SJCRH30 (cell line): ENCODE measurements at regions not wholly inside any gene's neighbourhood (a gene's known extent, or its start where the extent isn't known, plus 50 kb on each side); places are given as distances from the start of the nearest gene placed in this dataset.

Experiments used
- DNase-seq, 2 experiments: peaks; one replicate each; pipeline ENCODE4 v3.0.0-alpha.2; 2015 to 2020
- H3K27ac ChIP-seq: fragments of 250-450 bp; sonication (Bioruptor Pico); 2 replicates; pipeline ENCODE4 v1.5.1; 2020; ENCODE audit warnings: mild to moderate bottlenecking, moderate library complexity
- H3K27me3 ChIP-seq: fragments of 250-450 bp; sonication (Bioruptor Pico); 2 replicates; pipeline ENCODE4 v1.5.1; 2020; ENCODE audit warnings: mild to moderate bottlenecking, moderate library complexity
- H3K36me3 ChIP-seq: fragments of 250-450 bp; sonication (Bioruptor Pico); 2 replicates; pipeline ENCODE4 v1.5.1; 2020; ENCODE audit warnings: mild to moderate bottlenecking, moderate library complexity
- H3K4me1 ChIP-seq: fragments of 250-450 bp; sonication (Bioruptor Pico); 2 replicates; pipeline ENCODE4 v1.5.1; 2020; ENCODE audit warnings: mild to moderate bottlenecking, moderate library complexity
- H3K4me3 ChIP-seq: fragments of 250-450 bp; sonication (Bioruptor Pico); 2 replicates; pipeline ENCODE4 v1.5.1; 2020; ENCODE audit warnings: mild to moderate bottlenecking, moderate library complexity
- H3K9me3 ChIP-seq: fragments of 250-450 bp; sonication (Bioruptor Pico); replicated peaks from 2 replicates; pipeline ENCODE4 v1.5.1; 2020; ENCODE audit warnings: mild to moderate bottlenecking, moderate library complexity

DNA sequence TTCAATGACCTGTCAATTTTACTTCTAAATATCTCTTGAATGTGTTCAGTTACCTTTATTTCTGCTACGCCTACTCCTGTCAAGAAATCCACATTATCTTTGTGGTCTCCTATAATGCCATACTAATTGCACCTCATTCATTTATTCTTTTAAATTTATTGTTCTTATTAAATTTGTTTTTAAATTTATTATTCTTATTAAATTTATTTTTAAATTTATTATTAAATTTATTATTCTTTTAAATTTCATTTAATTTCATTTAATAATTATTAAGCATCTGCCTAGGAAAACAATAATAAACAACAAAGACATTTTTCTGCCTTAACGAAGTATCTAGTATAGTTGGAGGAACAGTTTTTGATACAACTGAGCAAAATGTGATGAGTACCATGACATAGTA, 211.7 kb downstream of the ZPLD1 start:
- Histone ChIP-seq H3K9me3 (no peaks in the 10 kb centered on the region), H3K4me1 (no peaks in the 10 kb centered on the region), H3K36me3 (no peaks in the 10 kb centered on the region), H3K27me3 (no peaks in the 10 kb centered on the region), H3K4me3 (no peak overlapping the region), H3K27ac (no peak overlapping the region)
- no peak for DNase-seq

- no peaks in the 10 kb centered on the region for H3K9me3 ChIP-seq
- no peak overlapping the region for H3K4me3 ChIP-seq
- no peak overlapping the region for H3K27ac ChIP-seq
- H3K4me1 ChIP-seq = no peaks in the 10 kb centered on the region
- H3K27me3 ChIP-seq = no peaks in the 10 kb centered on the region
- no peak for DNase-seq
- no peaks in the 10 kb centered on the region for H3K36me3 ChIP-seq
Measured at GRCh38 chr3:102660653-102661052, 225.8 kb downstream of the ZPLD1 start.

- H3K4me1 ChIP-seq = no peaks in the 10 kb centered on the region
- no peaks in the 10 kb centered on the region for H3K9me3 ChIP-seq
- no peak overlapping the region for H3K27ac ChIP-seq
- H3K4me3 ChIP-seq = no peak overlapping the region
- no peaks in the 10 kb centered on the region for H3K36me3 ChIP-seq
- no peaks in the 10 kb centered on the region for H3K27me3 ChIP-seq
- DNase-seq = no peak
Measured at GRCh38 chr3:102661707-102662497, 227.1 kb downstream of the ZPLD1 start.

DNA sequence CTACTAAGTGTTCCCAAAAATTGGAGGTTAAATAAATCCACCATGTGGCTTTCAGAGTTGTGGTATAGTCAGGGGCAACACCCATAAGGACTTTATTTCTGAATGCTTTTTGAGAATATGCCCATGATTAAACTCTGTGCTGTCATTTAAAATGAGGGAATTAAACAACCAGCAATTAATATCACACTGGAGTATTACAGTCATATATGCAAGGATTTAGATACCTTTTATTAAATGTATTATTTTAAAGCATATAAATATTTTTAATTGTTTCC, 227.6 kb downstream of the ZPLD1 start:
- H3K4me1 ChIP-seq = no peaks in the 10 kb centered on the region
- no peaks in the 10 kb centered on the region; the same call in 1 of the 2 replicates for H3K27me3 ChIP-seq
- no peak overlapping the region for H3K4me3 ChIP-seq
- H3K9me3 ChIP-seq = no peaks in the 10 kb centered on the region
- H3K27ac ChIP-seq = no peak overlapping the region
- H3K36me3 ChIP-seq = no peaks in the 10 kb centered on the region
- no peak for DNase-seq

GRCh38 chr3:102664126-102664525, 229.3 kb downstream of the ZPLD1 start:
- Histone ChIP-seq H3K27ac (no peak overlapping the region), H3K27me3 (no peaks in the 10 kb centered on the region; the same call in 1 of the 2 replicates), H3K4me3 (no peak overlapping the region), H3K9me3 (no peaks in the 10 kb centered on the region), H3K36me3 (no peaks in the 10 kb centered on the region), H3K4me1 (no peaks in the 10 kb centered on the region; the same call in 1 of the 2 replicates)
- DNase-seq = no peak

- Histone ChIP-seq H3K4me3 (no peak overlapping the region), H3K4me1 (no peaks in the 10 kb centered on the region; the same call in 1 of the 2 replicates), H3K27ac (no peak overlapping the region), H3K36me3 (no peaks in the 10 kb centered on the region), H3K27me3 (no peaks in the 10 kb centered on the region; the same call in 1 of the 2 replicates), H3K9me3 (no peaks in the 10 kb centered on the region)
- DNase-seq = no peak
Measured at GRCh38 chr3:102665183-102665582, 230.4 kb downstream of the ZPLD1 start.

DNA sequence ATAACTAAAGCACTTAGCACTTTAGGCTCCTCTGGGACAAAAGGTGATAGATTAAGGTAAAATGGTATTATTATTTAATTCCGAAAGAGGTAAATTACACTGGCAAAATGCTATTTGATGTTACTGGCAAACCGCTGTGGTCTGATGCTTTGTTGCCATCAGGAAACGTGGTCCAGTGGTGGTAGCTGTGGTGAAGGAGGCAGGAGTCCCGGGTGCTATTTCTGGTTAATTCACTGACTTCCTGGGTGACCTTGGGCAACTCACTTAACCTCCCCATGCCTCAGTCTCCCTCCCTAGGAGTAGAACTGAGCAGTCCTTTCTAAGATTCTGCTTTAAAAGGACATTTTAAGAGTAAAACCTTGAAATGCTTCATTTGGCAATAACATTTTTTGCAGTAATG, 233.4 kb downstream of the ZPLD1 start:
- DNase-seq = no peak
- Histone ChIP-seq H3K27ac (no peak overlapping the region), H3K4me1 (no peaks in the 10 kb centered on the region; the same call in 1 of the 2 replicates), H3K36me3 (no peaks in the 10 kb centered on the region), H3K4me3 (no peak overlapping the region), H3K27me3 (no peaks in the 10 kb centered on the region; the same call in 1 of the 2 replicates), H3K9me3 (no peaks in the 10 kb centered on the region)

GRCh38 chr3:102670986-102671385, 236.2 kb downstream of the ZPLD1 start:
- H3K4me1 ChIP-seq = no peaks in the 10 kb centered on the region; the same call in 1 of the 2 replicates
- DNase-seq = no peak
- H3K4me3 ChIP-seq = no peak overlapping the region
- no peaks in the 10 kb centered on the region for H3K36me3 ChIP-seq
- no peaks in the 10 kb centered on the region; the same call in 1 of the 2 replicates for H3K27me3 ChIP-seq
- no peaks in the 10 kb centered on the region for H3K9me3 ChIP-seq
- no peak overlapping the region for H3K27ac ChIP-seq

- Histone ChIP-seq H3K27ac (no peak overlapping the region), H3K9me3 (no peaks in the 10 kb centered on the region), H3K4me3 (no peak overlapping the region), H3K4me1 (no peaks in the 10 kb centered on the region; the same call in 1 of the 2 replicates), H3K36me3 (no peaks in the 10 kb centered on the region), H3K27me3 (no peaks in the 10 kb centered on the region; the same call in 1 of the 2 replicates)
- DNase-seq = no peak
Measured at GRCh38 chr3:102672305-102672704, 237.5 kb downstream of the ZPLD1 start.

GRCh38 chr3:102673271-102674115, 238.7 kb downstream of the ZPLD1 start:
- Histone ChIP-seq H3K4me1 (no peaks in the 10 kb centered on the region), H3K9me3 (no peaks in the 10 kb centered on the region), H3K4me3 (no peak overlapping the region), H3K27ac (no peak overlapping the region), H3K27me3 (no peaks in the 10 kb centered on the region), H3K36me3 (no peaks in the 10 kb centered on the region)
- DNase-seq = peak; percentile 56 to 82

DNA sequence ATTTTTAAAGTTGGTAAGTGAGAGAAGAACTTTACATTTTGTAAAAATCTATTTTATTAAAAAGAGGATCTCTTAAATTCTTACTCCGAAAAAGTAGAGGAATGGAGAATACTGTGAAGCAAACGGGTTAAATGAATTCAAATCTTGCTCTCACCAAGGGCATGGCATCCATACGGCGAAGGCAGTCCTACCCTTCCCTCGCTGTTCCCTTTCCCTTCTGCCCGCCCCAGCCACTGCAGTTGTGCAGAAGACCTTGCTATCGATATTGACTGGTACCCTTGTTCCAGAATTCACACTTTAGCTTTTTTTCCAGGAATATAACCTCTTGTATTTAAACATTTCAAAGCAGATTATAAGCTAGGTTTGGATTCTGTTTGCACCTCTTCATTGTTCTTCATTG, 239.5 kb downstream of the ZPLD1 start:
- no peak for DNase-seq
- H3K4me3 ChIP-seq = no peak overlapping the region
- H3K27me3 ChIP-seq = no peaks in the 10 kb centered on the region
- H3K9me3 ChIP-seq = no peaks in the 10 kb centered on the region
- no peaks in the 10 kb centered on the region for H3K4me1 ChIP-seq
- no peak overlapping the region for H3K27ac ChIP-seq
- no peaks in the 10 kb centered on the region for H3K36me3 ChIP-seq

GRCh38 chr3:102676424-102676823, 241.6 kb downstream of the ZPLD1 start:
- no peaks in the 10 kb centered on the region for H3K4me1 ChIP-seq
- no peaks in the 10 kb centered on the region for H3K9me3 ChIP-seq
- DNase-seq = no peak
- no peaks in the 10 kb centered on the region; the same call in 1 of the 2 replicates for H3K27me3 ChIP-seq
- no peak overlapping the region for H3K27ac ChIP-seq
- no peak overlapping the region for H3K4me3 ChIP-seq
- no peaks in the 10 kb centered on the region for H3K36me3 ChIP-seq

- DNase-seq = no peak
- H3K4me1 ChIP-seq = no peaks in the 10 kb centered on the region
- peaks cover 8% of the 10 kb centered on the region for H3K27me3 ChIP-seq
- no peak overlapping the region for H3K27ac ChIP-seq
- no peak overlapping the region for H3K4me3 ChIP-seq
- no peaks in the 10 kb centered on the region for H3K36me3 ChIP-seq
- H3K9me3 ChIP-seq = no peaks in the 10 kb centered on the region
Measured at GRCh38 chr3:102682741-102683140, 247.9 kb downstream of the ZPLD1 start.

GRCh38 chr3:102686792-102687191, 252.0 kb downstream of the ZPLD1 start:
- Histone ChIP-seq H3K36me3 (no peaks in the 10 kb centered on the region), H3K4me3 (no peak overlapping the region), H3K4me1 (no peaks in the 10 kb centered on the region), H3K27me3 (peaks cover 9% of the 10 kb centered on the region; the same call in 1 of the 2 replicates), H3K27ac (no peak overlapping the region), H3K9me3 (no peaks in the 10 kb centered on the region)
- DNase-seq = no peak

DNA sequence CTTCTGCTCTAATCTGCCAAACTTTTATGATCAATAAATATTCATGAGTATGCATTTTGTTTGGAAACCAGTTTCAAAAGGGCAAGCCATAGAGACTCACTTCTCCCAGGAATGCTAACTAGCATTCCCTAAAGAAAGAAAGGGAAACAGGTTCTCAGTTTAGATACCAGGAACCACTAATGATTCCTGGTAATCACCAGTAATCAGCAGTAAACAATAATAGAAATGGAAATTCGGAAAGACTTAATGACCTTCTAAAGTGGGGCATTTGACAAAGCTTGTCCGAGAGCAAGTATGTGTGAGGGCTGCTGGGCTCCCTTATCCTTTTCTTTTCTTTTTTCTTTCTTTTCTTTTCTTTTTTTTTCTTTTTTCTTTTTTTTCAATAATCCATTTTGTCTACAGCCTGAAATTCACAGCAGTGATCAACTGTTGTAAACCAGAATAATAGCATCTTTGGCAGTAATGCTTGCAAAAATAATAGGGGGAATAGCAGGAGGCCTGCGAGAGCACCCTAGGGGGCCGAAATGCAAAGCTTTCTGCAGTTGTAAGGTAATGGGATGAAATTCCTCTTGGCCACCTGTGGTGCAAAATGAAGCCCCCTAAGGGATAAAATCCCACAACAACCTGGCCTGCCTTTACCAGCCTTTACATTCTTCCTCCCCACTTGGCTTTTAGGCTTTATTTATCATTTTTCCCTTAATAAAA, 253.2 kb downstream of the ZPLD1 start:
- Histone ChIP-seq H3K9me3 (no peaks in the 10 kb centered on the region), H3K4me3 (no peak overlapping the region), H3K27ac (no peak overlapping the region), H3K36me3 (no peaks in the 10 kb centered on the region), H3K4me1 (no peaks in the 10 kb centered on the region), H3K27me3 (peaks cover 9% of the 10 kb centered on the region; the same call in 1 of the 2 replicates)
- DNase-seq = no peak
